ENCODE measurements at regions not wholly inside any gene's neighbourhood (a gene's known extent, or its start where the extent isn't known, plus 50 kb on each side); places are given as distances from the start of the nearest gene placed in this dataset.

DNA sequence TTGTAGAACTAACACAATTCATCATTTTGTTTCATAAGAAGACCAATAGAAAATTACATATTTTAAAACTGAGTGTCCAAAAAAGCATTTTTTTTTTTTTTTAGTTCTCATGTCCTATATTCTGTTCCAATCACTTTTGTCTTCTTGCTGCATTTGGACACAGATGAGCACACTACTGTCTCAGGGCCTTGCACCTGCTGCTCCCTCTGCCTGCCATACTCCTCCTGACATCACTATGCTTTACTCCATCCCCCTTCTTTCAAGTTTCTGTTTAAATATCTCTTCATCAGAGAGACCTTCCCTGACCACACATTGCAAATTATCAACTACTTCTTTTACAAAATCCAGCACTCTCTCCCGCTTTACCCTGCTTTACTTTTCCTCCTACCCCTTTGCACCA lies 230.7 kb upstream of the GK2 start:
- Histone ChIP-seq H4K20me1 (ENCODE audit: control insufficient read depth, insufficient read depth) (no peaks in the 10 kb centered on the region), H3K4me3 (no peak overlapping the region), H3K79me2 (ENCODE audit: control insufficient read depth, insufficient read depth, low read length) (no peaks in the 10 kb centered on the region), H3K9me3 (replicated peaks; ENCODE audit: control insufficient read depth, insufficient read depth, low read length) (no peaks in the 10 kb centered on the region), H3K4me2 (ENCODE audit: control insufficient read depth, insufficient read depth) (no peak overlapping the region), H3K36me3 (ENCODE audit: control insufficient read depth in 2 of 2, insufficient read depth in 2 of 2, low read length in 1 of 2) (no peaks in the 10 kb centered on the region), H3K27me3 (replicated peaks in 1 of 2; ENCODE audit: control insufficient read depth in 2 of 2, insufficient read depth in 2 of 2, low read length in 1 of 2) (no peaks in the 10 kb centered on the region), H3K27ac (ENCODE audit: control insufficient read depth, insufficient read depth) (no peak overlapping the region), H3K4me1 (ENCODE audit: control insufficient read depth, insufficient read depth, low read length) (no peaks in the 10 kb centered on the region), H3K9ac (ENCODE audit: control insufficient read depth, insufficient read depth, low read length) (no peak overlapping the region), H2AFZ (ENCODE audit: control insufficient read depth, low read depth, low read length) (no peak overlapping the region)
- WGBS (ENCODE audit: insufficient coverage, insufficient replicate concordance, low lambda C conversion rate, missing lambda C conversion rate): 42% methylated on average over 1 of the region's 1 CpG
- no peak for TF ChIP-seq KLF5 (IDR thresholded peaks at IDR 0.05; ENCODE audit: partially characterized antibody)
- TF ChIP-seq, protein P1, sequence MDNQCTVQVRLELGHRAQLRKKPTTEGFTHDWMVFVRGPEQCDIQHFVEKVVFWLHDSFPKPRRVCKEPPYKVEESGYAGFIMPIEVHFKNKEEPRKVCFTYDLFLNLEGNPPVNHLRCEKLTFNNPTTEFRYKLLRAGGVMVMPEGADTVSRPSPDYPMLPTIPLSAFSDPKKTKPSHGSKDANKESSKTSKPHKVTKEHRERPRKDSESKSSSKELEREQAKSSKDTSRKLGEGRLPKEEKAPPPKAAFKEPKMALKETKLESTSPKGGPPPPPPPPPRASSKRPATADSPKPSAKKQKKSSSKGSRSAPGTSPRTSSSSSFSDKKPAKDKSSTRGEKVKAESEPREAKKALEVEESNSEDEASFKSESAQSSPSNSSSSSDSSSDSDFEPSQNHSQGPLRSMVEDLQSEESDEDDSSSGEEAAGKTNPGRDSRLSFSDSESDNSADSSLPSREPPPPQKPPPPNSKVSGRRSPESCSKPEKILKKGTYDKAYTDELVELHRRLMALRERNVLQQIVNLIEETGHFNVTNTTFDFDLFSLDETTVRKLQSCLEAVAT (IDR thresholded peaks at IDR 0.05): no peak
- TF ChIP-seq, protein P2, sequence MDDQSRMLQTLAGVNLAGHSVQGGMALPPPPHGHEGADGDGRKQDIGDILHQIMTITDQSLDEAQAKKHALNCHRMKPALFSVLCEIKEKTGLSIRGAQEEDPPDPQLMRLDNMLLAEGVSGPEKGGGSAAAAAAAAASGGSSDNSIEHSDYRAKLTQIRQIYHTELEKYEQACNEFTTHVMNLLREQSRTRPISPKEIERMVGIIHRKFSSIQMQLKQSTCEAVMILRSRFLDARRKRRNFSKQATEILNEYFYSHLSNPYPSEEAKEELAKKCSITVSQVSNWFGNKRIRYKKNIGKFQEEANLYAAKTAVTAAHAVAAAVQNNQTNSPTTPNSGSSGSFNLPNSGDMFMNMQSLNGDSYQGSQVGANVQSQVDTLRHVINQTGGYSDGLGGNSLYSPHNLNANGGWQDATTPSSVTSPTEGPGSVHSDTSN (IDR thresholded peaks at IDR 0.05; ENCODE audit: insufficient replicate concordance, low read depth, low read length): no peak
- no peak for TF ChIP-seq ZSCAN29 (IDR thresholded peaks at IDR 0.05)
- no peak for TF ChIP-seq ESRRA (IDR thresholded peaks at IDR 0.05; ENCODE audit: low read length)
- TF ChIP-seq, protein P3, sequence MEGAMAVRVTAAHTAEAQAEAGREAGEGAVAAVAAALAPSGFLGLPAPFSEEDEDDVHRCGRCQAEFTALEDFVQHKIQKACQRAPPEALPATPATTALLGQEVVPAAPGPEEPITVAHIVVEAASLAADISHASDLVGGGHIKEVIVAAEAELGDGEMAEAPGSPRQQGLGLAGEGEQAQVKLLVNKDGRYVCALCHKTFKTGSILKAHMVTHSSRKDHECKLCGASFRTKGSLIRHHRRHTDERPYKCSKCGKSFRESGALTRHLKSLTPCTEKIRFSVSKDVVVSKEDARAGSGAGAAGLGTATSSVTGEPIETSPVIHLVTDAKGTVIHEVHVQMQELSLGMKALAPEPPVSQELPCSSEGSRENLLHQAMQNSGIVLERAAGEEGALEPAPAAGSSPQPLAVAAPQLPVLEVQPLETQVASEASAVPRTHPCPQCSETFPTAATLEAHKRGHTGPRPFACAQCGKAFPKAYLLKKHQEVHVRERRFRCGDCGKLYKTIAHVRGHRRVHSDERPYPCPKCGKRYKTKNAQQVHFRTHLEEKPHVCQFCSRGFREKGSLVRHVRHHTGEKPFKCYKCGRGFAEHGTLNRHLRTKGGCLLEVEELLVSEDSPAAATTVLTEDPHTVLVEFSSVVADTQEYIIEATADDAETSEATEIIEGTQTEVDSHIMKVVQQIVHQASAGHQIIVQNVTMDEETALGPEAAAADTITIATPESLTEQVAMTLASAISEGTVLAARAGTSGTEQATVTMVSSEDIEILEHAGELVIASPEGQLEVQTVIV (IDR thresholded peaks at IDR 0.05; ENCODE audit: borderline replicate concordance, partially characterized antibody): no peak
- TF ChIP-seq FOXM1 (IDR thresholded peaks at IDR 0.05; ENCODE audit: low read depth, low read length): no peak
- TF ChIP-seq CREM (IDR thresholded peaks at IDR 0.05; ENCODE audit: low read depth): no peak
- no peak for TF ChIP-seq BHLHE40 (IDR thresholded peaks at IDR 0.05; ENCODE audit: borderline replicate concordance in 1 of 2, low read depth in 2 of 2, low read length in 1 of 2)
- POLR2A ChIA-PET: interaction anchor here (0.7 kb wide), 1 partner anchor 646 kb away, joined by 4 read pairs; no protein-coding TSS in a partner anchor
- no TSS peak for BruUV-seq (replicated peaks)
- ATAC-seq (no peak), FAIRE-seq (no peak), DNase-seq (ENCODE audit: low read depth, low spot score) (no peak)
- intact Hi-C loops (cut with micrococcal nuclease; ENCODE audit: unreplicated experiment): no loop called here
- RAD21 ChIA-PET (ENCODE audit: unreplicated experiment): no interaction called here
- SMC1A ChIA-PET (ENCODE audit: uncharacterized antibody, unreplicated experiment): interaction anchor here (0.6 to 1.1 kb wide), 2 partner anchors 39 to 1139 kb away, joined by 3 to 5 read pairs; no protein-coding TSS in a partner anchor
- CTCF ChIA-PET: interaction anchor here (0.7 kb wide), 1 partner anchor 14 kb away, joined by 3 read pairs; no protein-coding TSS in a partner anchor
- in situ Hi-C loops (cut with MboI): no loop called here
